Eye (tissue), 1 donor: ENCODE measurements at regions not wholly inside any gene's neighbourhood (a gene's known extent, or its start where the extent isn't known, plus 50 kb on each side); places are given as distances from the start of the nearest gene placed in this dataset.

Experiments
- DNase-seq: peaks from one replicate; pipeline ENCODE4 v3.0.0-alpha.2; 2015

DNA sequence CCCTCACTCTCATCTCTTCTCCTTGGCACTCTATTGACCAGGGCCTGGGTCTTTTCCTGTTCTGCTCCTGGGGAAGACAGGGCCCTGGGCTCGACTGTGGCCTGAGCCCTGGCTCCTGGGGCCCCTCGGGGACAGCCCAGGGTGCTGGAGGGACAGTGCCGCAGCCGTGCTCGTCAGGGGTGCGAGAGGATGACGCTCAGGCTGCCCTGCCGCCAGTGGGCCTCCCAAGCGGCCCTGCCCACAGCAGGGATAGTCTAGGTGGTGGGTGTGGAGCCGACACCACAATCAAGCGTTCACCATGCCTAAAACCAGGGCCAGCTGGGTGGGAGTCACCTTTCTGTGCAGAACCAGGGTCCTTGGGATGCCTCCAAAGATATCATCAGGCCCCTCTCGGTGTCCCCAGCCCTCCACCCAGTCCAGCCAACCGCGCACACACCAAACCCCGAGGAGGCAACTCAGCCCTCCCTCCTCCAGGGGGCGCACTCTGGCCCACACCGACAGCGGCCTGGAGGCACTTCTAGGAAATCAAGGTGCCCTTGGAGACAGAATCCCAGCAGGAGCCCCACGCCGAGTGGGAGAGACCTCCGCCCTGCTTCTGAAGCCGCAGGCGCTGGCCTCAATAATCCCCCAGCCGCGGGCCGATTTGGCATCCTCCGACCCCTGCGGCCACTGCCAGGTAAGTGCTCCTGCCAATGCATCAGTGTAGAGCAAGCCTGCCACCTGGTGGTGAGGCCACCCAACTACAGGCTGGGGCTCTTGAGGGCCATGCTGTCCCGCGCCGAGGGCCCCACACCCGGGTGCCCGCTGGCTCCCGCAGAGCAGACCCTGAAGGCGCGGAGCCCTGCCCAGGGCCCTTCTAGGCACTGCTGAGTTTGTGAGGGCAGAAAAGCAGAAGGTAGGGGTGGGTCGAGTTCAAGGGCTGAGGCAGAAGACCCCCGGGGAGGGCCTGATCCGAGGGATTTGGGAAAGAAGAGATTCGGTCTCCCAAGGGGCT is 496.4 kb downstream of the BUD13 start:
- DNase-seq, result peak; percentile 87

GRCh38 chr11:116275635-116276034 is 497.2 kb downstream of the BUD13 start:
- no peak for DNase-seq

DNA sequence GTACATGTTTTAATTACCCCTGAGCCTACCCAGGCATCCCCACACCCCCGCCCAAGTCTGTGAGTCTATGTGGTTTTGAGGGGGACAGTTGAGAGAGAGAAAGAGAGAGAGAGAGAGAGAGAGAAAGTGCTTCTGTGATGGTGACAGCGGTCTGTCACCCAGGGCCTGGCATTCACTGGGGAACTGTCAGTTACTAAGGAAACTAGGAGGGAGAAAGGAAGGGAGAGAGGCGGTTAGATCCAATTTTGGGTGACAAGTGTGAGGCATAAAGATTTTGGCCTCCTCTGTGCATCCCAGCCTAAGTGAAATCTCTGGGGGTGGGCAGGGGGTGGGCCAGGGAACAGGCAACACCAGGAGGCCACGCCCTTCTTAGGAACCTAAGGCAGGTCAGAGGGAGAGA is 498.3 kb downstream of the BUD13 start:
- no peak for DNase-seq

- DNase-seq, result no peak
Observed at GRCh38 chr11:116272181-116272789, 500.5 kb downstream of the BUD13 start.

GRCh38 chr11:116271479-116271878 is 501.3 kb downstream of the BUD13 start:
- DNase-seq, result no peak

DNA sequence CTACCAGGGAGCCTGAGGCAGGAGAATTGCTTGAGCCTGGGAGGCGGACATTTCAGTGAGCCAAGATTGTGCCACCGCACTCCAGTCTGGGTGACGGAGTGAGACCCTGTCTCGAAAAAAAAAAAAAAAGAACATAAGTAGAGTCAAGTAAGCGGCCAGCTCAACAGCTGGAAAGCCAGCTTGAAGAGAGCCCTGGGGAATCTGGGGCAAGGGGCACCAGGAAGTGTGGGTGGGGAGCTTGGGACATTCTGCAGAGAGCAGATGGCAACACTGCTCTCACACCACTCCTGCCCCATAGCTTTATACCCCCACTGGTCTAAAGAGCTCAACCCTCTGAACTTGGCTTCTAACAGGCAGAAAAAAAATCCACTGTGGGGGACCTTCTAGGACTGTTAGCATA is 505.6 kb downstream of the BUD13 start:
- DNase-seq, result no peak

DNA sequence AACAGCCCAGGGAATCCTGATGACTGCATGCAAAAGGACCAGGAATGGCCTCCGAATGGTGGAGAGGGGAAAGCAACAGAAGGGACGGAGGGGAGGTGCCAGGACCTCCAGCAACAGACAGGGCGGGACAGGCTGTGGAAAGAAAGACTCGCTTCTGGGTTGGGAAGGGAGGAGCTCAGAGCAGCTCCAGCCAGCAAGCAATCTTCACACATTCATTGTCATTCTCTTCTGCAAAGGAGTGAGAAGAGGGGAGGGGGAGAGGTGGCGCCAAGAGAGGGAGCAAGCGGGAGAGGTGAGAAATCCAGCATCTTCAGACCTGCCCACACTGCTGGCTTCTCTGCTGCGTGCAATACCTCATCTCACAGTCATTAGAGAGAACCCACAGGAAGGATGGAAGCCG is 509.0 kb downstream of the BUD13 start:
- DNase-seq, result no peak

DNA sequence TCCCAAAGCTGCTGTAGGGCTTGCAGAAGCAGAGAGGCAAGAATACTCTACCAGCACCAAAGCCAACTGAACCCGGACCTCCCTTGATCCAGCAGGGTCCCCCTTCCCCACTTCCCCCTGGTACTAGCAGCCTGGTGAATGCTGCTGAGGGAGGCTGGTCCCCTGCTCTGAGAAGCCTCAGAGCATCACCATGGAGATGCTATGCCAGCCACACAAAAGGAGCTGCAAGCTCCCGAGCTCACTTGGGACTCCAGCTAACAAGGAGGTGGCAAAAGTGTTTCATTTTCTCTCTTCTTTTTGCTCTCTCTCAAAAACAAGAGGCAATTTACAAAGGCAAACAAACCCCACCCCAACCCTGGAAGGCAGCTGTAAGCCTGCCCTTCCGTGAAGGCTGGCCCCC is 509.8 kb downstream of the BUD13 start:
- DNase-seq, result no peak

- DNase-seq, result no peak
Observed at GRCh38 chr11:116262370-116262769, 510.4 kb downstream of the BUD13 start.

- no peak for DNase-seq
Observed at GRCh38 chr11:116261606-116262005, 511.2 kb downstream of the BUD13 start.

GRCh38 chr11:116258821-116259220 is 514.0 kb downstream of the BUD13 start:
- no peak for DNase-seq

DNA sequence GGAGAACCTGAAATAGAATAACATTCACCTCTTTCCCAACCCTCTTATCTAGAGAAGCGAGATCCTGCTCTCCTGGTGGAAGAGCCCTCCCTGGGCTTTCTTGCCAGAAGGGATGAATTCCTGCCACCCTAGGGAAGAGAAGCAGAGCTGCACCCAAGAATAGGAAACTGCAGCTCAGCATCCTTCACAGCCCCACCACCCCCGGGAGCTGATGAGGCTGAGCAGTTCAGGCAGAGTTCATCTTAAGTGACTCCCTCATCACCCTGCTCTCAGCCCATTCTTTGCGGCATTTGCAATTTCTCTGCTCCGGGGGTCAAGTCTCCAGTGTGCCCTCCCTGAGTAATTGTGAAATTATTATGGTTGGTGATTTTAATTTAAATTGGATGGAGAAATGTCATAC is 514.9 kb downstream of the BUD13 start:
- DNase-seq, result no peak

- no peak for DNase-seq
Observed at GRCh38 chr11:116257092-116257491, 515.7 kb downstream of the BUD13 start.

GRCh38 chr11:116256215-116256614 is 516.6 kb downstream of the BUD13 start:
- no peak for DNase-seq

DNA sequence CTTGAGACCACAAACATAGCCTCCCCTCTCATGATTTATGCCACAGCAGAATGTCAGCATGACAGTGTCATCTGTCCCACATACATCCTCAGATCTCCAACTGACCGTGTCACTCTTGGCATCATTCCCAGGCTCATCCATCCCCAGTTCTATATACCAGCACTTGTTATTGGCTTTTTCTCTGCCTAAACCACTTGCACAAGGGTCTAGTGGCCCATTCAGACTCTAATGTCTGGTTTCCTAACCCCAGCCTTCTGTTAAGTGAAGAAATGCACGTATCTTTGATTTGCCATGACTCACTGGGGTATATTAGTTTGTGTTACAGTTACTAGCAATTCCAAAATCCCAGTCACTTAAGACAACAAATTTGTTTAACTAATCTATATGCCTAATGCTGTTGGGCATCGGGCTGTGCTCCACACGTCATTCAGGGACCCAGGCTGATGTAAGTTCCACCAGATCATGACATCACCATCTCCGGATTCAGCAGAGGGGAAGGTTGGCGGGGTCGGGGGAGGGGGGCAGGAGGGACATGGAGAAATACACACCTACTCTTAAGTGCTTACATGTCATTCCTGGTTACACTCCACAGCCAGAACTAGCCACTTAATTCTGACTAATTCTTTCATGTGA is 517.4 kb downstream of the BUD13 start:
- DNase-seq, result no peak

- DNase-seq, result no peak
Observed at GRCh38 chr11:116250155-116250554, 522.6 kb downstream of the BUD13 start.

DNA sequence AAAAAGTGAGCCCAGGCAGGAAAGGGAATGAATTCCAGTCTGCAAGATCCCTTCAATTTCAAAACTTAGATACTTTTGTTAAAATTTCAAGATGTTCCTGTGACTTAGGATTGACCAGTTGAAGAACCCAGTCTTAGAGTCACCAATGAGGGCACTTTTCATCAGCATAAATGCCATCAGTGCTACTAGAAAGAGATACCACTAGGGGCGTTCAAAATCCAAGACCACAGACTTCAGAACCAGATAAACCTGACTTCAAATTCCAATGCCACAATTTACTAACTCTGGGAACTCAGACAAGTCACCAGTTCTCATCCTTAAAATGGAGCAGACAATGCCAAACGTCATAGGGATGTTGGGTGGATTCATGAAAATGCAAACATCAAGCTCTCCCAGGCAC is 523.2 kb downstream of the BUD13 start:
- DNase-seq, result no peak

DNA sequence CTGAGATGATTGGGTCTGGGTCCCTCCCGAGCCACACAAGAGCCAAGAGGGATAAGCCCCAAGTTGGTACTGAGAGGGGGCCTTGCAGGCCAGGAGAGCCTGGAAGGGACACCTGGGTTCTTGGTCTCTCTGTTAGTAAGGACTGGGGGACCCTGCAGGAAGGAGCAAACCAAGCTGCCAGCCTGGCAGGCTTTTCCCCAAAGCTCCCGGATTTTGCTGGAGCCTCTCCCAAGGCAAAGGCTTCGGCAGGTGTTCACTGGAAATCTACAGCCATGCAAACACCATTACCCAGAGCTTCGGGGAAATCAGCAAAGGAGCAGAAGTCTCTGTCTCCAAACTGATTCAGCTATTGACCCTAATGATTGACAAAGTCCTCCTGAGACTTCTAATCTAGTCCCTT is 527.9 kb downstream of the BUD13 start:
- no peak for DNase-seq

- no peak for DNase-seq
Observed at GRCh38 chr11:116244439-116244838, 528.3 kb downstream of the BUD13 start.

GRCh38 chr11:116243991-116244390 is 528.8 kb downstream of the BUD13 start:
- DNase-seq, result no peak

GRCh38 chr11:116242006-116242405 is 530.8 kb downstream of the BUD13 start:
- no peak for DNase-seq

- DNase-seq, result no peak
Observed at GRCh38 chr11:116240710-116241109, 532.1 kb downstream of the BUD13 start.

GRCh38 chr11:116239247-116239646 is 533.5 kb downstream of the BUD13 start:
- DNase-seq, result no peak
